HG03571 (cell line): ENCODE measurements at regions not wholly inside any gene's neighbourhood (a gene's known extent, or its start where the extent isn't known, plus 50 kb on each side); places are given as distances from the start of the nearest gene placed in this dataset.

Experiments
- ATAC-seq: cut with Tn5 transposase; IDR thresholded peaks from one replicate; pipeline ENCODE4 v1.9.1; 2021; ENCODE audit not compliant: unreplicated experiment

- ATAC-seq = no peak
Measured at GRCh38 chr9:87319656-87320055, 178.0 kb upstream of the DAPK1 start.

- no peak for ATAC-seq
Measured at GRCh38 chr9:87320146-87320884, 177.4 kb upstream of the DAPK1 start.

- ATAC-seq = no peak
Measured at GRCh38 chr9:87322840-87323635, 174.6 kb upstream of the DAPK1 start.

GRCh38 chr9:87323928-87324327 is 173.7 kb upstream of the DAPK1 start:
- no peak for ATAC-seq

- ATAC-seq = no peak
Measured at GRCh38 chr9:87324613-87325194, 173.0 kb upstream of the DAPK1 start.

- ATAC-seq = no peak
Measured at GRCh38 chr9:87327575-87328125, 170.0 kb upstream of the DAPK1 start.

GRCh38 chr9:87333802-87334201 is 163.9 kb upstream of the DAPK1 start:
- ATAC-seq = no peak

- ATAC-seq = no peak
Measured at GRCh38 chr9:87334366-87334765, 163.3 kb upstream of the DAPK1 start.

GRCh38 chr9:87336407-87336806 is 161.3 kb upstream of the DAPK1 start:
- ATAC-seq = no peak

- ATAC-seq = no peak
Measured at GRCh38 chr9:87336914-87337333, 160.7 kb upstream of the DAPK1 start.

GRCh38 chr9:87337335-87338087 is 160.2 kb upstream of the DAPK1 start:
- no peak for ATAC-seq

GRCh38 chr9:87338088-87338989 is 159.3 kb upstream of the DAPK1 start:
- ATAC-seq = no peak

GRCh38 chr9:87340391-87340790 is 157.3 kb upstream of the DAPK1 start:
- ATAC-seq = no peak

- ATAC-seq = no peak
Measured at GRCh38 chr9:87342743-87343142, 154.9 kb upstream of the DAPK1 start.

GRCh38 chr9:87343816-87344430 is 153.7 kb upstream of the DAPK1 start:
- ATAC-seq = no peak

GRCh38 chr9:87346061-87346665 is 151.5 kb upstream of the DAPK1 start:
- ATAC-seq = no peak

- no peak for ATAC-seq
Measured at GRCh38 chr9:87350915-87351314, 146.8 kb upstream of the DAPK1 start.

- ATAC-seq = no peak
Measured at GRCh38 chr9:87353301-87353700, 144.4 kb upstream of the DAPK1 start.

- no peak for ATAC-seq
Measured at GRCh38 chr9:87354147-87354546, 143.5 kb upstream of the DAPK1 start.
